Omental fat pad (tissue), 3 donors: ENCODE measurements at regions not wholly inside any gene's neighbourhood (a gene's known extent, or its start where the extent isn't known, plus 50 kb on each side); places are given as distances from the start of the nearest gene placed in this dataset.
"Not testable (repeated sequence)": the region's sequence is repeated elsewhere in the genome, so short reads cannot be mapped to it uniquely, and the experiment has no call there.

ENCODE experiments used
- ATAC-seq: fragments of 150-250 bp; one replicate; pipeline ENCODE4 v1.9.1; 2016; ENCODE audit warnings: mild to moderate bottlenecking, moderate library complexity; ENCODE audit not compliant: low FRiP score
- DNase-seq: peaks from one replicate; pipeline ENCODE4 v3.0.0-alpha.2; 2019; ENCODE audit warnings: low spot score
- TF ChIP-seq, protein P1 (sequence below), 3 donors: fragments of 450-650 bp; IDR thresholded peaks; one replicate each; pipeline ENCODE4 v1.5.1; 2016 to 2017; ENCODE audit warnings: antibody characterized with exemption in 3 of 3, mild to moderate bottlenecking in 3 of 3, moderate library complexity in 2 of 3

DNA sequence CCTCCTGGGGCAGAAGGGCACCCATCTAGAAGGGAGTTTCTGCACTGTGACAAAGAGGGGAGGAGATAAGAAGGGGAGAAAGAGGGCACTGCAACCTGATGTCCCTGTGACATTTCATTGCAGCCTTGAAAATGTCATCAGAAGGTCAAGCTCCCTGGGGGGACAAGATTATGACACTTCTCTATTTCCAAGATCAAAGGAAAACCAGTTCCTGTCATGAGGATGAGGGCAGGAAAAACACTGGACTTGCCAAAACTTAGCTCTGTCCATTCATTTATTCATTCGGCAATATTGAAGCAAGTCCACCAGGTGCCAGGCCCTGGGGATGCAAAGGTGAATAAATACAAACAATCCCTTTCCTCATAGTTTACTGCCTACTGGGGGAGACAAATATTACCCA, 138.4 kb upstream of the CDKN3 start:
- ATAC-seq (no peak), DNase-seq (no peak)
- TF ChIP-seq, protein P1, sequence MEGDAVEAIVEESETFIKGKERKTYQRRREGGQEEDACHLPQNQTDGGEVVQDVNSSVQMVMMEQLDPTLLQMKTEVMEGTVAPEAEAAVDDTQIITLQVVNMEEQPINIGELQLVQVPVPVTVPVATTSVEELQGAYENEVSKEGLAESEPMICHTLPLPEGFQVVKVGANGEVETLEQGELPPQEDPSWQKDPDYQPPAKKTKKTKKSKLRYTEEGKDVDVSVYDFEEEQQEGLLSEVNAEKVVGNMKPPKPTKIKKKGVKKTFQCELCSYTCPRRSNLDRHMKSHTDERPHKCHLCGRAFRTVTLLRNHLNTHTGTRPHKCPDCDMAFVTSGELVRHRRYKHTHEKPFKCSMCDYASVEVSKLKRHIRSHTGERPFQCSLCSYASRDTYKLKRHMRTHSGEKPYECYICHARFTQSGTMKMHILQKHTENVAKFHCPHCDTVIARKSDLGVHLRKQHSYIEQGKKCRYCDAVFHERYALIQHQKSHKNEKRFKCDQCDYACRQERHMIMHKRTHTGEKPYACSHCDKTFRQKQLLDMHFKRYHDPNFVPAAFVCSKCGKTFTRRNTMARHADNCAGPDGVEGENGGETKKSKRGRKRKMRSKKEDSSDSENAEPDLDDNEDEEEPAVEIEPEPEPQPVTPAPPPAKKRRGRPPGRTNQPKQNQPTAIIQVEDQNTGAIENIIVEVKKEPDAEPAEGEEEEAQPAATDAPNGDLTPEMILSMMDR (IDR thresholded peaks at IDR 0.05): no peak

DNA sequence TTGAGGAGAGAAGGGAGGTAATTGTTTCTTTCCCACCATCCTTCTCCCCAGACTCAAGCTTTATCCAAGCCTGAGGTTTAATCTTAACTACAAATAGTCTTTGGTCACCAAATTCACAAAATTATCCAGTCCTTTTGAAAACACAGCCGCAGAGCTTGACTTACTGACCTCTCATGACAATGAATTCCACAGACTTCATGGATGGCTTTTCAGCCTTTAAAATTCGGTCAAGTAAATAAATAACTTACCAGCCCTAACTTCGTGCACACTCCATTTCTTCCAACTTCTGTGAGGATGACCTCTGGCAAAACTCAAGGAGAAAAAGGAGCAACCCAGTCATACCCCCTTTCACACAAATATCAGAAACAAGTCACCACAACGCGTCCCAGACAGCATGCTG, 137.0 kb upstream of the CDKN3 start:
- TF ChIP-seq, protein P1 (IDR thresholded peaks at IDR 0.05): no peak
- DNase-seq: no peak

DNA sequence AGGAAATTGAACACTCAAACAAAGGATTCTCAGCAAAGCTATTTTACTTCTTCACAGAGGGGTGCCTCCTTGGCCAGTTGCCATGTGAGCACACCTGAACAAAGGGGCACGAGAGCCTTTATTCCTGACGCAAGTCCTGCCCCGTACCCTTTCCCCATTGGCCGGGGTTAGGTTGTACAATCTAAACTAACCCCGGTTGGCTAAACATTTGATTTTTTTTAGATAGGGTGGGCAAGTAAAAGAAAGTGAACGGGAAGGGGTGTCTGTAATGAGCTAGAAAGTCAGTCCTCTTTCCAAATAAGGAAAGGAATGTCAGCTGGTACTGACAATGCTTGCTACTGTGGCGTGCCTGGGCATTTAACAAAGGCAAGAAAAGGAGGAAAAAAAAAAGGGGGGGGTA, 135.5 kb upstream of the CDKN3 start:
- DNase-seq: no peak
- TF ChIP-seq, protein P1 (IDR thresholded peaks at IDR 0.05): no peak
- no peak for ATAC-seq

More for the DNA sequence above, 137.0 kb upstream of the CDKN3 start:
- no peak for ATAC-seq

DNA sequence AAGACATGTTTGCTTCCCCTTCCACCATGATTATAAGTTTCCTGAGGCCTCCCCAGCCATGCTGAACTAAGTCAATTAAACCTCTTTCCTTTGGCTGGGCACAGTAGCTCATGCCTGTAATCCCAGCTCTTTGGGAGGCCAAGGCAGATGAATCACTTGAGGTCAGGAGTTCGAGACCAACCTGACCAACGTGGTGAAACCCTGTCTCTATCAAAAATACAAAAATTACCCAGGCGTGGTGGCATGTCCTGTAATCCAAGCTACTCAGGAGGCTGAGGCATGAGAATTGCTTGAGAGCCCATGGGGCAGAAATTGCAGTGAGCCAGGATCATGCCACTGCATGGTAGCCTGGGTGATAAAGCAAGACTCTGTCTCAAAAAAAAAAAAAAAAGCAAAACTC, 130.2 kb upstream of the CDKN3 start:
- not testable (repeated sequence) for DNase-seq, ATAC-seq

DNA sequence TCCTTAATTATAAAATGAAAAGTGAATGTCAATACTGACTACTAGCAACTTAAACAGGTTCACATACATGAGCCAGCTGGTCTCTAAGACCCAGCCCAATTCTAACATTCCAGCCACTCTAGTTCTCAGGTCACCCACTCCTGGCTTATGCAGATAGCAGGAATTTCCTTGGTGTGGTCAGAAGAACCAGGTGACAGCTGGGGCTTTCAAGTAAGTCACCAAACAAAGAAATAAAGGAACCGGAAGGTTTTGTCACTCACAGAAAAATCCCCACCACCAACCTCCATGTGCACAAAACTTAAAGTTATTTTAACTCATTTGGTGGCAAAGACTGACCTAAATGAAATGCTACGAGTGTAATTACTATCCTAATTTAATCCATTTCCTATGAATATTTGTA, 129.6 kb upstream of the CDKN3 start:
- TF ChIP-seq, protein P1 (IDR thresholded peaks at IDR 0.05): no peak
- no peak for DNase-seq
- no peak for ATAC-seq

DNA sequence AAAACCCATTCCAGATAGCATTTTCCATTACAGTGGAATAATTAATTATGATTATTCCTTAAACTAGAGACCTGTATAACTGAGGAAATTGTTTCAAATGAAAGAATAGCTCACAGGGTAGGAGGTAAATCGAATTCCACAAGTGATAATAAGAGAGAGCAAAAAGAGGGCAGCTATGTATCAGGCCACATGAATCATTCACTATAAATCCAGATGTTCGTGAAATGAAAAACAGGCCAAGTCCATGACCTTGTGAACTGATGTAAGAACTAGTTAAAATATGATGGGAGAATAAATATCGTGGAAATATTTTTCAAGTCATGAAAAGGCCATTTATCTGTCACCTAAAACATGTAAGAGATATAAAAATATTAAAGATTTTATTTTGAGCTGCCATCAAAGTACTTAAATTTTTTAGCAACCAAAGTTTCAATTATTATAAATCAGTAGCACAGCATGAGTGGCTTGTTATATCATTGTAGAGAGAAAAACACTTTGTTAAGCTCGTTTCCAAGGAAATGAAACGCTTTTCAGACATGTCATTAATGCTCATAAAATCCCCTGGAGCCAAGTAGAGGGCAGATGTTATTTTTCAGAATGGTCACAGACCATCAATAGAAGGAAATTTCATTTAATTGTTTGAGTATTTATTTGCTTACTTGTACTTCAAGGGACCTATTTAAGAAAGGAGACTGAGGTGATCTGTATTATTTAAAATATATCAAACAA, 120.6 kb upstream of the CDKN3 start:
- TF ChIP-seq, protein P1 (IDR thresholded peaks at IDR 0.05): no peak
- no peak for ATAC-seq
- DNase-seq: no peak

DNA sequence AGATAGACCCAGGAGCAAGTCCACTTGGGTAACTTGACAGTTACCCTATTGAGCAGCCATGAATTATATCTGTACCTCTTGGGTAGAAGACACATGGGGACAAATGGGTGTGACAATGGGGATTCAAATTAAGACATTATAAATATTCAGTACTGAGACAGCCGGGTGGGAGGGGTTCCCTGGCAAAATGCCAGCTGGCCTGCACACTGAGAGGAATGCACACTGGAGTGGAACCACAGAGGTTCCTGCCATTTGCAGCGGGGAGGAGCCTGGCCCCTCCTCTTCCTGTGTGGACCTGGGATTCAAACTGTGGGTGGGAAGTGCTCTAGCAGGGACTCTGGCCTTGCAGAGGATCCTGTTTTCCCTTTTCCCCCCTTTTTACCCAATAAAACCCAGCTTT, 118.7 kb upstream of the CDKN3 start:
- DNase-seq: no peak
- no peak for ATAC-seq
- TF ChIP-seq, protein P1 (IDR thresholded peaks at IDR 0.05): no peak
